SK-N-SH (cell line): ENCODE measurements at regions not wholly inside any gene's neighbourhood (a gene's known extent, or its start where the extent isn't known, plus 50 kb on each side); places are given as distances from the start of the nearest gene placed in this dataset.

ENCODE experiments used
- CTCF ChIA-PET: fragments of 300-600, 350-600 bp; formaldehyde crosslinking; extraction: SDS; loops from one replicate; lab custom pipeline; 2021; lab: Yijun Ruan, JAX
- POLR2A ChIA-PET: fragments of 350-600 bp; sonication (Branson Sonifier 250); formaldehyde crosslinking; extraction: SDS; loops from one replicate; lab custom pipeline; 2020; ENCODE audit warnings: antibody characterized with exemption, inconsistent platforms; lab: Yijun Ruan, JAX
- DNase-seq: peaks from one replicate; pipeline ENCODE4 v3.0.0; 2012
- H2AFZ ChIP-seq: fragments of 200-600 bp; sonication (generic); 2 replicates; pipeline ENCODE4 v1.8.1; 2016; ENCODE audit warnings: antibody characterized with exemption, mild to moderate bottlenecking, low read depth
- H3F3A ChIP-seq: fragments of 200-600 bp; sonication (generic); replicated peaks from 2 replicates; pipeline ENCODE3; 2016; ENCODE audit warnings: antibody characterized with exemption, mild to moderate bottlenecking; ENCODE audit not compliant: insufficient read depth
- H3K27ac ChIP-seq, 2 experiments: fragments of 200-500 bp in 1 of 2; fragments of 200-600 bp in 1 of 2; sonication (Bioruptor generic) in 1 of 2; sonication (generic), shearing (Covaris generic) in 1 of 2; 2 replicates each; pipeline versions ENCODE4 v1.5.1 to v1.6.1; 2014 to 2016; ENCODE audit warnings: low read depth in 2 of 2, inconsistent platforms in 1 of 2, low read length in 1 of 2, mild to moderate bottlenecking in 1 of 2, mixed read lengths in 1 of 2
- H3K27me3 ChIP-seq: fragments of 200-600 bp; sonication (generic), shearing (Covaris generic); 2 replicates; pipeline ENCODE4 v1.6.1; 2016; ENCODE audit warnings: mixed run types; ENCODE audit not compliant: insufficient read depth
- H3K36me3 ChIP-seq, 2 experiments: fragments of 200-500 bp in 1 of 2; fragments of 200-600 bp in 1 of 2; sonication (Bioruptor generic) in 1 of 2; sonication (generic) in 1 of 2; replicated peaks in 1 of 2; 2 replicates each; pipeline versions ENCODE3 to v1.5.1; 2014 to 2016; ENCODE audit warnings: low read length in 1 of 2, mild to moderate bottlenecking in 1 of 2; ENCODE audit not compliant: insufficient read depth in 2 of 2, control insufficient read depth in 1 of 2
- H3K4me1 ChIP-seq, 2 experiments: fragments of 200-500 bp in 1 of 2; fragments of 200-600 bp in 1 of 2; sonication (Bioruptor generic) in 1 of 2; sonication (generic), shearing (Covaris generic) in 1 of 2; 2 replicates each; pipeline versions ENCODE4 v1.5.1 to v1.6.1; 2014 to 2016; ENCODE audit warnings: low read depth in 1 of 2, low read length in 1 of 2, mixed run types in 1 of 2; ENCODE audit not compliant: insufficient read depth in 2 of 2, control insufficient read depth in 1 of 2
- H3K4me2 ChIP-seq: fragments of 200-600 bp; sonication (generic), shearing (Covaris generic); 2 replicates; pipeline ENCODE4 v1.6.1; 2017; ENCODE audit warnings: mixed run types
- H3K4me3 ChIP-seq, 2 experiments: fragments of 200-500 bp in 1 of 2; fragments of 200-600 bp in 1 of 2; sonication (Bioruptor generic) in 1 of 2; sonication (generic), shearing (Covaris generic) in 1 of 2; 2 replicates each; pipeline versions ENCODE4 v1.5.1 to v1.8.1; 2014 to 2016; ENCODE audit warnings: low read depth in 2 of 2, inconsistent platforms in 1 of 2, low read length in 1 of 2, mild to moderate bottlenecking in 1 of 2, mixed read lengths in 1 of 2, moderate library complexity in 1 of 2
- H3K79me2 ChIP-seq: fragments of 200-600 bp; sonication (generic); 2 replicates; pipeline ENCODE4 v1.8.1; 2017; ENCODE audit warnings: mild to moderate bottlenecking; ENCODE audit not compliant: insufficient read depth
- H3K9ac ChIP-seq: fragments of 200-600 bp; sonication (generic); 2 replicates; pipeline ENCODE4 v1.6.1; 2017; ENCODE audit warnings: mixed run types
- H3K9me2 ChIP-seq: fragments of 200-600 bp; sonication (generic); 2 replicates; pipeline ENCODE4 v1.6.1; 2017; ENCODE audit warnings: mixed run types
- H3K9me3 ChIP-seq: fragments of 200-600 bp; sonication (generic); 2 replicates; pipeline ENCODE4 v1.6.1; 2017; ENCODE audit warnings: mixed run types, mild to moderate bottlenecking, moderate library complexity
- H4K20me1 ChIP-seq: fragments of 200-600 bp; sonication (generic); 2 replicates; pipeline ENCODE4 v1.6.1; 2017; ENCODE audit warnings: mild to moderate bottlenecking, mixed run types; ENCODE audit not compliant: insufficient read depth
- CHD2 ChIP-seq: fragments of 150-350 bp; IDR thresholded peaks from 2 replicates; pipeline ENCODE4 v1.6.1; 2018; ENCODE audit warnings: low read length; ENCODE audit not compliant: partially characterized antibody
- ELF1 ChIP-seq: IDR thresholded peaks from 2 replicates; pipeline ENCODE4 v1.4.0; 2012
- EZH2phosphoT487 ChIP-seq: fragments of 200-600 bp; sonication (generic); IDR thresholded peaks from 2 replicates; pipeline ENCODE4 v1.6.1; 2017; ENCODE audit warnings: low read depth, mixed run types, mild to moderate bottlenecking, antibody characterized with exemption, moderate library complexity, borderline replicate concordance
- FOSL2 ChIP-seq: IDR thresholded peaks from 2 replicates; pipeline ENCODE4 v1.4.0; 2012; ENCODE audit warnings: low read depth, mild to moderate bottlenecking, moderate library complexity, borderline replicate concordance
- FOXJ3 ChIP-seq: sonication (generic); formaldehyde crosslinking; IDR thresholded peaks from 2 replicates; pipeline ENCODE4 v1.5.1; 2020; ENCODE audit warnings: mild to moderate bottlenecking, missing genetic modification reagents
- FOXM1 ChIP-seq: IDR thresholded peaks from 2 replicates; pipeline ENCODE4 v1.4.0; 2012; ENCODE audit warnings: low read depth, mild to moderate bottlenecking
- GABPA ChIP-seq: IDR thresholded peaks from 2 replicates; pipeline ENCODE4 v1.4.0; 2012; ENCODE audit warnings: low read depth, mild to moderate bottlenecking
- MXI1 ChIP-seq: IDR thresholded peaks from 2 replicates; pipeline ENCODE4 v1.6.1; 2012; ENCODE audit warnings: mild to moderate bottlenecking, low read depth, low read length, improper control_type of control experiment
- NFIC ChIP-seq: IDR thresholded peaks from 2 replicates; pipeline ENCODE4 v1.4.0; 2012; ENCODE audit warnings: borderline replicate concordance
- NRF1 ChIP-seq: IDR thresholded peaks from 2 replicates; pipeline ENCODE4 v1.6.1; 2012; ENCODE audit warnings: low read depth, mild to moderate bottlenecking, low read length
- POLR2AphosphoS5 ChIP-seq: IDR thresholded peaks from 2 replicates; pipeline ENCODE4 v1.6.1; 2012; ENCODE audit warnings: low read depth, low read length
- RAD21 ChIP-seq: IDR thresholded peaks from 2 replicates; pipeline ENCODE4 v1.6.1; 2012; ENCODE audit warnings: mild to moderate bottlenecking, low read length
- RCOR1 ChIP-seq: fragments of 150-350 bp; IDR thresholded peaks from 2 replicates; pipeline ENCODE4 v1.6.1; 2017; ENCODE audit warnings: antibody characterized with exemption, low read length
- SIN3A ChIP-seq: IDR thresholded peaks from 2 replicates; pipeline ENCODE4 v1.6.1; 2012; ENCODE audit warnings: low read depth, mild to moderate bottlenecking, low read length, moderate library complexity, borderline replicate concordance
- SMC3 ChIP-seq: IDR thresholded peaks from 2 replicates; pipeline ENCODE4 v1.6.1; 2012; ENCODE audit warnings: low read depth, low read length, improper control_type of control experiment
- TAF1 ChIP-seq: IDR thresholded peaks from 2 replicates; pipeline ENCODE4 v1.6.1; 2012; ENCODE audit warnings: low read depth, mild to moderate bottlenecking, low read length, moderate library complexity, borderline replicate concordance
- TCF12 ChIP-seq: IDR thresholded peaks from 2 replicates; pipeline ENCODE4 v1.4.0; 2012
- TEAD4 ChIP-seq: IDR thresholded peaks from 2 replicates; pipeline ENCODE4 v1.4.0; 2012; ENCODE audit warnings: mild to moderate bottlenecking, borderline replicate concordance; ENCODE audit not compliant: insufficient read depth
- WGBS: methylation state at CpG from one replicate; pipeline ENCODE4 v1.1.6; 2017; ENCODE audit warnings: low lambda C conversion rate; 5-methylcytosine and 5-hydroxymethylcytosine counted together
- TF ChIP-seq, protein P1 (sequence below): IDR thresholded peaks from 2 replicates; pipeline ENCODE4; 2012
- TF ChIP-seq, protein P2 (sequence below): IDR thresholded peaks from 2 replicates; pipeline ENCODE4 v1.4.0; 2012; ENCODE audit warnings: low read depth
- TF ChIP-seq, protein P3 (sequence below): fragments of 150-350 bp; IDR thresholded peaks from 2 replicates; pipeline ENCODE4 v1.6.1; 2016; ENCODE audit warnings: mild to moderate bottlenecking, low read depth, low read length
- TF ChIP-seq, protein P4 (sequence below): IDR thresholded peaks from 2 replicates; pipeline ENCODE4 v1.6.1; 2012; ENCODE audit warnings: mild to moderate bottlenecking, low read depth, low read length, moderate library complexity

DNA sequence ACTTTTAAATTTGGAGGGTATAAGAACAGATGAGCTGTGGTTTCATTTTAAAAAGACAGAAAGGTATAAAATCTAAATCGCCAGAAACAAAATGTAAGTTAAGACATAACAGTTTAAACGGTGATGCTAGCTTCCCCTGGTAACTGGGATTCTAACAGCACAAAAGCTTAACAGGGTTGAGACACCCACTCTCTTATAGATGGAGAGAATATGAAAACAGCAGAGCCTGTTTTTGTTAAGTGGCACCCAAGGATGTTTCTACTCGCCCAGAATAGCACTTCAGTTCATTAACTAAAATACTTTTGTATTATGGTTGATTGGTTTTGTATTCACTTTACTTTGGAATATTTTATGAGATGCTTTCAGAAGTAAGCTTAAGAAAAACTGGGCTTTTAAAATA, 151.9 kb upstream of the RND3 start:
- no peak for DNase-seq
- 42% methylated on average over 3 of the region's 3 CpGs for WGBS
- CTCF ChIA-PET: no interaction called here
- H2AFZ ChIP-seq: peak overlapping the region; percentile 47
- H3K9me3 ChIP-seq: no peaks in the 10 kb centered on the region
- no peak for TF ChIP-seq NFIC
- no peak for TF ChIP-seq EZH2phosphoT487
- TF ChIP-seq, protein P1, sequence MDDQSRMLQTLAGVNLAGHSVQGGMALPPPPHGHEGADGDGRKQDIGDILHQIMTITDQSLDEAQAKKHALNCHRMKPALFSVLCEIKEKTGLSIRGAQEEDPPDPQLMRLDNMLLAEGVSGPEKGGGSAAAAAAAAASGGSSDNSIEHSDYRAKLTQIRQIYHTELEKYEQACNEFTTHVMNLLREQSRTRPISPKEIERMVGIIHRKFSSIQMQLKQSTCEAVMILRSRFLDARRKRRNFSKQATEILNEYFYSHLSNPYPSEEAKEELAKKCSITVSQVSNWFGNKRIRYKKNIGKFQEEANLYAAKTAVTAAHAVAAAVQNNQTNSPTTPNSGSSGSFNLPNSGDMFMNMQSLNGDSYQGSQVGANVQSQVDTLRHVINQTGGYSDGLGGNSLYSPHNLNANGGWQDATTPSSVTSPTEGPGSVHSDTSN: no peak
- no peak for TF ChIP-seq SMC3
- TF ChIP-seq ELF1: no peak
- no peak for TF ChIP-seq NRF1
- TF ChIP-seq SIN3A: no peak
- no peak for TF ChIP-seq TCF12
- no peak for TF ChIP-seq TEAD4
- no peak for TF ChIP-seq RCOR1
- TF ChIP-seq FOXJ3: no peak
- no peak for TF ChIP-seq CHD2
- no peak for TF ChIP-seq POLR2AphosphoS5
- TF ChIP-seq, protein P2, sequence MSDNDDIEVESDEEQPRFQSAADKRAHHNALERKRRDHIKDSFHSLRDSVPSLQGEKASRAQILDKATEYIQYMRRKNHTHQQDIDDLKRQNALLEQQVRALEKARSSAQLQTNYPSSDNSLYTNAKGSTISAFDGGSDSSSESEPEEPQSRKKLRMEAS: no peak
- H3K79me2 ChIP-seq: no peaks in the 10 kb centered on the region
- no peaks in the 10 kb centered on the region for H3K36me3 ChIP-seq
- POLR2A ChIA-PET: no interaction called here
- no peaks in the 10 kb centered on the region for H3K27me3 ChIP-seq
- H3K4me1 ChIP-seq: peaks cover 0 to 8% of the 10 kb centered on the region in 2 experiments; a peak in 1 of 4 replicates
- no peak overlapping the region for H3K27ac ChIP-seq
- H4K20me1 ChIP-seq: no peaks in the 10 kb centered on the region
- H3K9me2 ChIP-seq: no peaks in the 10 kb centered on the region
- H3F3A ChIP-seq: peaks cover 11% of the 10 kb centered on the region
- no peak overlapping the region for H3K4me3 ChIP-seq
- no peak overlapping the region for H3K4me2 ChIP-seq
- no peak overlapping the region for H3K9ac ChIP-seq

DNA sequence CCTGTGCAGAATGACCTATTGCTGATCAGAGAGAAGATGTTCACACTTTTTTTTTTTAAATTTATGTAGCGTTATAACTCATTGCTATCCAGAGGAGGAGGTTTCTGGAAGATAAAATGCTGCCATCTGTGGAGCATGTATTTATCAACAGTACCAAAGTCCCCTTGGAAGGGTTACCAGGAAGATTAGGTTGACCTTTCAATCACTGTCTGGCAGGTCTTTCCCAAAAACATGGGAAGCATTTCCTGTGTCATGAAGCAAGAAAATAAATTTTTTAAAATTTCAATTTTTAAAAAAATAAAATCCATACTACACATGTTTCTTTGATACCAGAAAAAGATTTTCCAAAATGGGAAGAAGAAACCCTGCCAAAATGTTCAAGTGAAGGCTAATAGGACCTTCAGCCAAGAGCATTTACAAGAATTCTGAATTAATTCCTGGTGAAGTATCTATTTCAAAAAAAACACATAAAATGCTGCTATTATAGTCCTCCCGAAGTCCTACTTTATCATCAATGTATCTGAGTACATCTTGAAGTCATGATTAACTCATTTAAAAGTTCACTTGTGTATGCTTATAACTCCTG, 143.9 kb upstream of the RND3 start:
- H2AFZ ChIP-seq: no peak overlapping the region
- no peaks in the 10 kb centered on the region for H3K79me2 ChIP-seq
- 79% methylated on average over 2 of the region's 2 CpGs for WGBS
- H4K20me1 ChIP-seq: no peaks in the 10 kb centered on the region
- H3K27ac ChIP-seq: peak overlapping the region in 1 of 2 experiments; percentile 5; a peak in 2 of 4 replicates
- H3K4me2 ChIP-seq: no peak overlapping the region
- no peaks in the 10 kb centered on the region for H3K36me3 ChIP-seq
- H3K9me3 ChIP-seq: no peaks in the 10 kb centered on the region
- ChIA-PET POLR2A (no interaction called here), CTCF (no interaction called here)
- no peak overlapping the region for H3K9ac ChIP-seq
- H3K4me1 ChIP-seq: no peaks in the 10 kb centered on the region
- H3K27me3 ChIP-seq: no peaks in the 10 kb centered on the region
- no peaks in the 10 kb centered on the region for H3F3A ChIP-seq
- H3K9me2 ChIP-seq: no peaks in the 10 kb centered on the region
- no peak for DNase-seq
- no peak overlapping the region for H3K4me3 ChIP-seq
- TF ChIP-seq, protein P1: no peak
- TF ChIP-seq ELF1: no peak
- TF ChIP-seq TAF1: no peak
- no peak for TF ChIP-seq SMC3
- no peak for TF ChIP-seq GABPA
- no peak for TF ChIP-seq RAD21
- TF ChIP-seq FOXM1: no peak
- TF ChIP-seq, protein P3, sequence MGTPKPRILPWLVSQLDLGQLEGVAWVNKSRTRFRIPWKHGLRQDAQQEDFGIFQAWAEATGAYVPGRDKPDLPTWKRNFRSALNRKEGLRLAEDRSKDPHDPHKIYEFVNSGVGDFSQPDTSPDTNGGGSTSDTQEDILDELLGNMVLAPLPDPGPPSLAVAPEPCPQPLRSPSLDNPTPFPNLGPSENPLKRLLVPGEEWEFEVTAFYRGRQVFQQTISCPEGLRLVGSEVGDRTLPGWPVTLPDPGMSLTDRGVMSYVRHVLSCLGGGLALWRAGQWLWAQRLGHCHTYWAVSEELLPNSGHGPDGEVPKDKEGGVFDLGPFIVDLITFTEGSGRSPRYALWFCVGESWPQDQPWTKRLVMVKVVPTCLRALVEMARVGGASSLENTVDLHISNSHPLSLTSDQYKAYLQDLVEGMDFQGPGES: no peak
- no peak for TF ChIP-seq TCF12
- TF ChIP-seq CHD2: no peak
- no peak for TF ChIP-seq MXI1
- TF ChIP-seq FOSL2: no peak
- TF ChIP-seq, protein P4, sequence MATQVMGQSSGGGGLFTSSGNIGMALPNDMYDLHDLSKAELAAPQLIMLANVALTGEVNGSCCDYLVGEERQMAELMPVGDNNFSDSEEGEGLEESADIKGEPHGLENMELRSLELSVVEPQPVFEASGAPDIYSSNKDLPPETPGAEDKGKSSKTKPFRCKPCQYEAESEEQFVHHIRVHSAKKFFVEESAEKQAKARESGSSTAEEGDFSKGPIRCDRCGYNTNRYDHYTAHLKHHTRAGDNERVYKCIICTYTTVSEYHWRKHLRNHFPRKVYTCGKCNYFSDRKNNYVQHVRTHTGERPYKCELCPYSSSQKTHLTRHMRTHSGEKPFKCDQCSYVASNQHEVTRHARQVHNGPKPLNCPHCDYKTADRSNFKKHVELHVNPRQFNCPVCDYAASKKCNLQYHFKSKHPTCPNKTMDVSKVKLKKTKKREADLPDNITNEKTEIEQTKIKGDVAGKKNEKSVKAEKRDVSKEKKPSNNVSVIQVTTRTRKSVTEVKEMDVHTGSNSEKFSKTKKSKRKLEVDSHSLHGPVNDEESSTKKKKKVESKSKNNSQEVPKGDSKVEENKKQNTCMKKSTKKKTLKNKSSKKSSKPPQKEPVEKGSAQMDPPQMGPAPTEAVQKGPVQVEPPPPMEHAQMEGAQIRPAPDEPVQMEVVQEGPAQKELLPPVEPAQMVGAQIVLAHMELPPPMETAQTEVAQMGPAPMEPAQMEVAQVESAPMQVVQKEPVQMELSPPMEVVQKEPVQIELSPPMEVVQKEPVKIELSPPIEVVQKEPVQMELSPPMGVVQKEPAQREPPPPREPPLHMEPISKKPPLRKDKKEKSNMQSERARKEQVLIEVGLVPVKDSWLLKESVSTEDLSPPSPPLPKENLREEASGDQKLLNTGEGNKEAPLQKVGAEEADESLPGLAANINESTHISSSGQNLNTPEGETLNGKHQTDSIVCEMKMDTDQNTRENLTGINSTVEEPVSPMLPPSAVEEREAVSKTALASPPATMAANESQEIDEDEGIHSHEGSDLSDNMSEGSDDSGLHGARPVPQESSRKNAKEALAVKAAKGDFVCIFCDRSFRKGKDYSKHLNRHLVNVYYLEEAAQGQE: no peak
- TF ChIP-seq RCOR1: no peak
